A673 (cell line): ENCODE measurements at regions not wholly inside any gene's neighbourhood (a gene's known extent, or its start where the extent isn't known, plus 50 kb on each side); places are given as distances from the start of the nearest gene placed in this dataset.
A peak's percentile ranks its signal among the peaks of the same experiment; 100 is the strongest.

Source experiments
- BruUV-seq: library from RNA; stranded (reverse); fragments of 400-500 nt; replicated peaks from 2 replicates; lab custom pipeline; 2021; lab: Mats Ljungman, UMichigan
- CTCF ChIA-PET: fragments of 300-600 bp; sonication (Branson Sonifier 250); formaldehyde crosslinking; loops from one replicate; lab custom pipeline; 2022; ENCODE audit warnings: antibody characterized with exemption; lab: Charles Lee
- POLR2A ChIA-PET: fragments of 300-600 bp; sonication (Branson Sonifier 250); formaldehyde crosslinking; loops from one replicate; lab custom pipeline; 2022; ENCODE audit warnings: antibody characterized with exemption; ENCODE audit not compliant: low non-redundant PET; lab: Charles Lee
- DNase-seq: peaks from one replicate; pipeline ENCODE4 v3.0.0-alpha.2; 2015; ENCODE audit warnings: low spot score
- H3K27ac ChIP-seq: fragments of 200-600 bp; sonication (generic); 2 replicates; pipeline ENCODE4 v1.5.1; 2016; ENCODE audit warnings: mixed run types, low read depth, mild to moderate bottlenecking, mixed read lengths, antibody characterized with exemption, low read length; ENCODE audit not compliant: poor library complexity, severe bottlenecking
- H3K27me3 ChIP-seq: fragments of 200-600 bp; sonication (generic); replicated peaks from 2 replicates; pipeline ENCODE4 v1.6.1; 2017; ENCODE audit warnings: mixed run types, low read depth, mild to moderate bottlenecking, mixed read lengths, antibody characterized with exemption, low read length; ENCODE audit not compliant: insufficient read depth, poor library complexity
- H3K36me3 ChIP-seq: fragments of 200-600 bp; sonication (generic); 2 replicates; pipeline ENCODE4 v1.6.1; 2016; ENCODE audit warnings: mixed run types, mild to moderate bottlenecking, mixed read lengths, antibody characterized with exemption, low read length; ENCODE audit not compliant: insufficient read depth, poor library complexity, severe bottlenecking
- H3K4me1 ChIP-seq: fragments of 200-600 bp; sonication (generic); 2 replicates; pipeline ENCODE4 v1.6.1; 2017; ENCODE audit warnings: mixed run types, mild to moderate bottlenecking, mixed read lengths, antibody characterized with exemption, low read length; ENCODE audit not compliant: insufficient read depth, poor library complexity, severe bottlenecking
- H3K4me3 ChIP-seq: fragments of 200-600 bp; sonication (generic); 2 replicates; pipeline ENCODE4 v1.5.1; 2016; ENCODE audit warnings: low read depth, mixed run types, mild to moderate bottlenecking, mixed read lengths, low read length; ENCODE audit not compliant: poor library complexity, severe bottlenecking
- H3K9me3 ChIP-seq: fragments of 200-600 bp; sonication (generic); 2 replicates; pipeline ENCODE4 v1.6.1; 2016; ENCODE audit warnings: mixed run types, low read depth, mild to moderate bottlenecking, mixed read lengths, antibody characterized with exemption, low read length; ENCODE audit not compliant: poor library complexity, severe bottlenecking
- EZH2 ChIP-seq: fragments of 200-600 bp; sonication (generic); IDR thresholded peaks from 2 replicates; pipeline ENCODE4 v1.6.1; 2017; ENCODE audit warnings: borderline replicate concordance, low read depth, mild to moderate bottlenecking, mixed read lengths, antibody characterized with exemption, low read length; ENCODE audit not compliant: poor library complexity, severe bottlenecking
- intact Hi-C: fragments of 100-400 bp; cut with micrococcal nuclease; formaldehyde crosslinking; loops from one replicate; pipeline ENCODE4 v1.10.0; 2022; ENCODE audit not compliant: unreplicated experiment
- TF ChIP-seq, protein P1 (sequence below): fragments of 300-800, 200-600 bp; sonication (generic); conservative IDR thresholded peaks from 2 replicates; pipeline ENCODE4 v1.5.1; 2017; ENCODE audit warnings: low read depth, mild to moderate bottlenecking, antibody characterized with exemption, low read length, moderate library complexity, mixed read lengths

DNA sequence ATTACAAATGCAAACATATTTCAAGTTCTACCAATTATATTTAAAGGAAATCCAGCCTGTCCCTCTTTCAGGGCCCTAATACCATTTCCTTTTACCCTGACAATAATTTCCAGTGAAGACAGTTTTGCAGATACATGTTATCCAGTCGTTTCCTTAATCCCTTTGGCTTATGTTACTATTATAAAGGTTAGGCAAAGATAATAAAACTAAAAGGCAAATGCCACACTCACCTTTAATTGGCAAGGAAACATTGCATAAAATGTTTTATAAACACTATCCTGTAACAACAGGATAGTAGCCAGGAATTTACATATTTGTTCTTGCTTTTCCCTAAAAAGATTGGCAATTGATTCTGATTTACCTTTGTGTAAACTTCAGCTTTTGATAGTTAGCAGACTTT, 168.7 kb downstream of the AEBP2 start:
- Histone ChIP-seq H3K4me3 (no peak overlapping the region), H3K36me3 (no peaks in the 10 kb centered on the region), H3K9me3 (peaks cover 6% of the 10 kb centered on the region), H3K27ac (peak overlapping the region; percentile 36), H3K27me3 (no peaks in the 10 kb centered on the region), H3K4me1 (peaks cover 5% of the 10 kb centered on the region)
- TF ChIP-seq, protein P1, sequence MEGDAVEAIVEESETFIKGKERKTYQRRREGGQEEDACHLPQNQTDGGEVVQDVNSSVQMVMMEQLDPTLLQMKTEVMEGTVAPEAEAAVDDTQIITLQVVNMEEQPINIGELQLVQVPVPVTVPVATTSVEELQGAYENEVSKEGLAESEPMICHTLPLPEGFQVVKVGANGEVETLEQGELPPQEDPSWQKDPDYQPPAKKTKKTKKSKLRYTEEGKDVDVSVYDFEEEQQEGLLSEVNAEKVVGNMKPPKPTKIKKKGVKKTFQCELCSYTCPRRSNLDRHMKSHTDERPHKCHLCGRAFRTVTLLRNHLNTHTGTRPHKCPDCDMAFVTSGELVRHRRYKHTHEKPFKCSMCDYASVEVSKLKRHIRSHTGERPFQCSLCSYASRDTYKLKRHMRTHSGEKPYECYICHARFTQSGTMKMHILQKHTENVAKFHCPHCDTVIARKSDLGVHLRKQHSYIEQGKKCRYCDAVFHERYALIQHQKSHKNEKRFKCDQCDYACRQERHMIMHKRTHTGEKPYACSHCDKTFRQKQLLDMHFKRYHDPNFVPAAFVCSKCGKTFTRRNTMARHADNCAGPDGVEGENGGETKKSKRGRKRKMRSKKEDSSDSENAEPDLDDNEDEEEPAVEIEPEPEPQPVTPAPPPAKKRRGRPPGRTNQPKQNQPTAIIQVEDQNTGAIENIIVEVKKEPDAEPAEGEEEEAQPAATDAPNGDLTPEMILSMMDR = no peak
- no peak for TF ChIP-seq EZH2
- ChIA-PET POLR2A (no interaction called here), CTCF (no interaction called here)
- intact Hi-C loops = no loop called here
- no TSS peak for BruUV-seq
- DNase-seq = no peak

DNA sequence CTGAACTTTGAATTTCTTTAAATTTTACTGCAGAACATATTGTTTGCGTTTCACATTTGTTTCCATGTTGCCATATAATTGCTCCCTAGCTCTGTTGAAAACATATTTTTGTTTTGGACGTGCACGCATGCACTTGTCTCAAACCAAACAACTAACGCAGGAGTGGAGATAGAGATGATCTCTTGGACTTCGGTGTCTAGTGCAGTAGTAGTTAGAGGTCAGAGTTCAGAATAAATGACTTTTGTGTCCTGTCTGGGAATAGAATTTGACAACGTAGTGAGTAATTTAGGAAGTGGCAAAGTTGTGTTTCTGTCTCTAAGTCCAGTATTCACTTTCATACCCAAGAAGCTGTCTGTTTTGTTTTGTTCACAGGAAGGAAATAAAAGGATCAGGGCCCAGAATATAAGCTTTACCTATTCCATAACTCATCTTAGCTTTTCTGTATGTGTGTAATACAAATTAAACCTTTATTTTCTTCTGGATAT, 173.8 kb downstream of the AEBP2 start:
- H3K36me3 ChIP-seq = no peaks in the 10 kb centered on the region
- TF ChIP-seq EZH2 = no peak
- TF ChIP-seq, protein P1 = no peak
- intact Hi-C loops = no loop called here
- no peaks in the 10 kb centered on the region for H3K27me3 ChIP-seq
- H3K27ac ChIP-seq = no peak overlapping the region
- no peak for DNase-seq
- peaks cover 6% of the 10 kb centered on the region for H3K9me3 ChIP-seq
- ChIA-PET POLR2A (no interaction called here), CTCF (interaction anchor here (0.6 kb wide), 1 partner anchor 24 kb away, joined by 5 read pairs; no protein-coding TSS in a partner anchor)
- BruUV-seq = no TSS peak
- H3K4me3 ChIP-seq = no peak overlapping the region
- H3K4me1 ChIP-seq = peaks cover 5% of the 10 kb centered on the region

DNA sequence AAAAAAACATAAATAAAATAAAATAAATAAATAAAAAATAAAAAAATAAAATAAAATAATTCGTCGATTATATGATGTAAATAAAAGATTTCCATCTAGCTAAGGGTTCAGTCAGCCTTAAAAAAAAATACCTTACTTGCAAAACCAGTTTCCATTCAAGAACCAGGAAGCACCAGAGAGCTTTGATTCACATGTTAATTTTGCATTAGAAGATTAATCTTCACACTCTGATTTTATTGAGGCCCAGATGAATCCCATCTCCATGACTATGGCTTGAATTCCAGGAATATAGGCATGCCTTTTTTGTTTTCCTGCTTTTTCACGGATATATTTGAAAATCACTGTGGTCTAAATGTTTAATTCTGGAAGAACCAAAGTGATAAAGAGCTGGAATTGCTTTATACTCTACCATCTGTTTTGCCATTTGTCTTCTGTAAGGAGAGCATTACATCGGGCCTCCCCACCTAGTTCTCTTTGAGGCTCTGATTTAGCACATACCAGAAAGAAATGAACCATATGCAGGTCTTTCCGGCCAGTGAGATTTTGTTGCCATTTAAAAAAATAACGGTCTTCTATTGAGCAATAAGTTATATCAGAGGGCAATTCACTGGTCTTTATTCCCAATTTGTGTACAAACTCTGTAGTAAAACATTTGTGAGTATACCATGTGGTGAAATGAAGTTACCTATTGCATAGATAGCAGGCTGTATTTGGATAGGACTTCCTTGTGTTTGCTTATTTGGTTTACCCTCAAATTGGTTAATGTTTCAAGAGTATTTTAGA, 175.5 kb downstream of the AEBP2 start:
- no peak overlapping the region for H3K4me3 ChIP-seq
- no peak for DNase-seq
- CTCF ChIA-PET = no interaction called here
- no peak overlapping the region for H3K27ac ChIP-seq
- no peak for TF ChIP-seq EZH2
- TF ChIP-seq, protein P1 = no peak
- H3K9me3 ChIP-seq = peaks cover 6% of the 10 kb centered on the region
- H3K36me3 ChIP-seq = no peaks in the 10 kb centered on the region
- POLR2A ChIA-PET = no interaction called here
- no TSS peak for BruUV-seq
- peaks cover 6% of the 10 kb centered on the region for H3K4me1 ChIP-seq
- no peaks in the 10 kb centered on the region for H3K27me3 ChIP-seq
- intact Hi-C loops = no loop called here
